ENCODE measurements at regions not wholly inside any gene's neighbourhood (a gene's known extent, or its start where the extent isn't known, plus 50 kb on each side); places are given as distances from the start of the nearest gene placed in this dataset.

GRCh38 chr5:8446179-8446578, 577.2 kb downstream of the MTRR start:
- H3K4me3 ChIP-seq (ENCODE audit: low read depth, low read length): no peak overlapping the region
- TF ChIP-seq MAX (IDR thresholded peaks at IDR 0.05; ENCODE audit: low read depth, low read length) (no peak), MYC (IDR thresholded peaks at IDR 0.05; ENCODE audit: low read depth, low read length) (no peak), CTCF (IDR thresholded peaks at IDR 0.05; ENCODE audit: low read depth, low read length) (no peak), POLR2A (IDR thresholded peaks at IDR 0.05; ENCODE audit: extremely low read depth, insufficient read length) (no peak)
- no peak for DNase-seq (ENCODE audit: low read depth)

GRCh38 chr5:8456846-8457186, 587.9 kb downstream of the MTRR start:
- TF ChIP-seq MYC (IDR thresholded peaks at IDR 0.05; ENCODE audit: low read depth, low read length) (no peak), CTCF (IDR thresholded peaks at IDR 0.05; ENCODE audit: low read depth, low read length) (no peak), POLR2A (IDR thresholded peaks at IDR 0.05; ENCODE audit: extremely low read depth, insufficient read length) (no peak), MAX (IDR thresholded peaks at IDR 0.05; ENCODE audit: low read depth, low read length) (no peak)
- DNase-seq (ENCODE audit: low read depth): no peak
- no peak overlapping the region for H3K4me3 ChIP-seq (ENCODE audit: low read depth, low read length)

- no peak for TF ChIP-seq POLR2A (IDR thresholded peaks at IDR 0.05; ENCODE audit: extremely low read depth, insufficient read length)
- TF ChIP-seq MYC (IDR thresholded peaks at IDR 0.05; ENCODE audit: low read depth, low read length): no peak
- no peak for TF ChIP-seq CTCF (IDR thresholded peaks at IDR 0.05; ENCODE audit: low read depth, low read length)
- no peak for TF ChIP-seq MAX (IDR thresholded peaks at IDR 0.05; ENCODE audit: low read depth, low read length)
- no peak overlapping the region for H3K4me3 ChIP-seq (ENCODE audit: low read depth, low read length)
- no peak for DNase-seq (ENCODE audit: low read depth)
Measured at GRCh38 chr5:8457187-8458037, 588.5 kb downstream of the MTRR start.

- TF ChIP-seq MAX (IDR thresholded peaks at IDR 0.05; ENCODE audit: low read depth, low read length) (no peak), MYC (IDR thresholded peaks at IDR 0.05; ENCODE audit: low read depth, low read length) (no peak), POLR2A (IDR thresholded peaks at IDR 0.05; ENCODE audit: extremely low read depth, insufficient read length) (no peak), CTCF (IDR thresholded peaks at IDR 0.05; ENCODE audit: low read depth, low read length) (no peak)
- H3K4me3 ChIP-seq (ENCODE audit: low read depth, low read length): no peak overlapping the region
- DNase-seq (ENCODE audit: low read depth): no peak
Measured at GRCh38 chr5:8458038-8458383, 589.1 kb downstream of the MTRR start.

- TF ChIP-seq CTCF (IDR thresholded peaks at IDR 0.05; ENCODE audit: low read depth, low read length) (no peak), POLR2A (IDR thresholded peaks at IDR 0.05; ENCODE audit: extremely low read depth, insufficient read length) (no peak), MAX (IDR thresholded peaks at IDR 0.05; ENCODE audit: low read depth, low read length) (no peak), MYC (IDR thresholded peaks at IDR 0.05; ENCODE audit: low read depth, low read length) (no peak)
- DNase-seq (ENCODE audit: low read depth): no peak
- H3K4me3 ChIP-seq (ENCODE audit: low read depth, low read length): no peak overlapping the region
Measured at GRCh38 chr5:8461543-8461942, 592.6 kb downstream of the MTRR start.
